ENCODE measurements at regions not wholly inside any gene's neighbourhood (a gene's known extent, or its start where the extent isn't known, plus 50 kb on each side); places are given as distances from the start of the nearest gene placed in this dataset.
"Not testable (repeated sequence)": the region's sequence is repeated elsewhere in the genome, so short reads cannot be mapped to it uniquely, and the experiment has no call there.

- no peak for DNase-seq (ENCODE audit: low read depth in 3 of 3)
These were observed 51.5 kb upstream of the MAP3K1 start for GRCh38 chr5:56763711-56764466.

GRCh38 chr5:56763182-56763581 is 52.2 kb upstream of the MAP3K1 start:
- DNase-seq (ENCODE audit: low read depth in 3 of 3): no peak

GRCh38 chr5:56761151-56761885 is 54.0 kb upstream of the MAP3K1 start:
- no peak for DNase-seq (ENCODE audit: low read depth in 3 of 3)

- no peak for DNase-seq (ENCODE audit: low read depth in 3 of 3)
These were observed 54.6 kb upstream of the MAP3K1 start for GRCh38 chr5:56760723-56761122.

GRCh38 chr5:56759521-56760216 is 55.7 kb upstream of the MAP3K1 start:
- DNase-seq (ENCODE audit: low read depth in 3 of 3): no peak

- DNase-seq (ENCODE audit: low read depth in 3 of 3): no peak
These were observed 58.3 kb upstream of the MAP3K1 start for GRCh38 chr5:56757077-56757476.

- no peak for DNase-seq (ENCODE audit: low read depth in 3 of 3)
These were observed 60.3 kb upstream of the MAP3K1 start for GRCh38 chr5:56755036-56755555.

GRCh38 chr5:56753588-56753987 is 61.8 kb upstream of the MAP3K1 start:
- not testable (repeated sequence) for DNase-seq (ENCODE audit: low read depth in 3 of 3)

- DNase-seq (ENCODE audit: low read depth in 3 of 3): no peak
These were observed 63.6 kb upstream of the MAP3K1 start for GRCh38 chr5:56751572-56752313.

- DNase-seq (ENCODE audit: low read depth in 3 of 3): no peak
These were observed 65.5 kb upstream of the MAP3K1 start for GRCh38 chr5:56749842-56750241.

GRCh38 chr5:56746553-56747339 is 68.6 kb upstream of the MAP3K1 start:
- no peak for DNase-seq (ENCODE audit: low read depth in 3 of 3)

GRCh38 chr5:56745864-56746263 is 69.5 kb upstream of the MAP3K1 start:
- DNase-seq (ENCODE audit: low read depth in 3 of 3): no peak

- DNase-seq (ENCODE audit: low read depth in 3 of 3): no peak
These were observed 74.5 kb upstream of the MAP3K1 start for GRCh38 chr5:56740868-56741267.

GRCh38 chr5:56739990-56740389 is 75.4 kb upstream of the MAP3K1 start:
- no peak for DNase-seq (ENCODE audit: low read depth in 3 of 3)

- no peak for DNase-seq (ENCODE audit: low read depth in 3 of 3)
These were observed 77.3 kb upstream of the MAP3K1 start for GRCh38 chr5:56737951-56738606.

- DNase-seq (ENCODE audit: low read depth in 3 of 3): no peak
These were observed 78.2 kb upstream of the MAP3K1 start for GRCh38 chr5:56737002-56737621.

- no peak for DNase-seq (ENCODE audit: low read depth in 3 of 3)
These were observed 79.3 kb upstream of the MAP3K1 start for GRCh38 chr5:56735849-56736641.

GRCh38 chr5:56734091-56734694 is 81.2 kb upstream of the MAP3K1 start:
- DNase-seq (ENCODE audit: low read depth in 3 of 3): no peak

GRCh38 chr5:56733580-56733979 is 81.8 kb upstream of the MAP3K1 start:
- no peak for DNase-seq (ENCODE audit: low read depth in 3 of 3)
